Panc1 (cell line): ENCODE measurements at regions not wholly inside any gene's neighbourhood (a gene's known extent, or its start where the extent isn't known, plus 50 kb on each side); places are given as distances from the start of the nearest gene placed in this dataset.

Experiments used
- POLR2AphosphoS5 ChIP-seq: IDR thresholded peaks from 2 replicates; pipeline ENCODE4 v1.6.1; 2012; ENCODE audit warnings: mild to moderate bottlenecking, low read depth, low read length, moderate library complexity
- SIN3A ChIP-seq: IDR thresholded peaks from 2 replicates; pipeline ENCODE4 v1.6.1; 2012; ENCODE audit warnings: low read depth, mild to moderate bottlenecking, low read length, moderate library complexity, borderline replicate concordance; ENCODE audit not compliant: insufficient read depth
- TF ChIP-seq, protein P1 (sequence below), 2 experiments: IDR thresholded peaks; 2 replicates each; pipeline ENCODE4 v1.6.1; 2011 to 2012; ENCODE audit warnings: low read depth in 2 of 2, control low read depth in 1 of 2, low read length in 1 of 2, mild to moderate bottlenecking in 1 of 2, moderate library complexity in 1 of 2; ENCODE audit not compliant: insufficient read depth in 1 of 2
- TF ChIP-seq, protein P2 (sequence below): fragments of 450-650 bp; IDR thresholded peaks from 2 replicates; pipeline ENCODE4 v1.5.1; 2017; ENCODE audit warnings: mild to moderate bottlenecking

DNA sequence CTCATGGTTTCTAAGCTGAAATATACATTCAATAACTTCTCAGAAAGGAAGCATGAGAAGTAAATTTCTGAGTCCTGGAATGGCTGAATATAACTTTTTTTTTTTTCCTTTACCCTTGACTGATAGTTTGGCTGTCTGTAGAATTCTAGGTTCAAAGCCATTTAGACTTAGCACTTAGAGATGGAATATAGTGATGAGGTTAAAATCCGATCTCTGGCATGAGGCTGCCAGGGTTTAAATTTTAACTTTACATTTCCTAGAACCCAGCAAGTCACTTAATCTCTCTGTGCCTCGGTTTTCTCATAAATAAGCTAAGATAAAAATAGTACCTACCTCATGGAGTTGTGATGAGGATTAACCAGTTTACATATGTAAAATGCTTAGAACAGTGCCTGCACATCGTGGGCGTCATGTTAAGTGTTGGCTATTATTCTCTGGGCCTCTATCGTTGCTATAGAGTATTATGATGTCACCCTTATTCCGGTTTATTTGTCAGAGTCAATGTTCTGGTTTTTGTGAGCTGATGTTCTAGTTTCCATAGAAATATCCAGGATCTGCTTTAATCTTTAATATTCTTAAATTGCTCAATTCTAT, 199.8 kb upstream of the TLE3 start:
- TF ChIP-seq, protein P1, sequence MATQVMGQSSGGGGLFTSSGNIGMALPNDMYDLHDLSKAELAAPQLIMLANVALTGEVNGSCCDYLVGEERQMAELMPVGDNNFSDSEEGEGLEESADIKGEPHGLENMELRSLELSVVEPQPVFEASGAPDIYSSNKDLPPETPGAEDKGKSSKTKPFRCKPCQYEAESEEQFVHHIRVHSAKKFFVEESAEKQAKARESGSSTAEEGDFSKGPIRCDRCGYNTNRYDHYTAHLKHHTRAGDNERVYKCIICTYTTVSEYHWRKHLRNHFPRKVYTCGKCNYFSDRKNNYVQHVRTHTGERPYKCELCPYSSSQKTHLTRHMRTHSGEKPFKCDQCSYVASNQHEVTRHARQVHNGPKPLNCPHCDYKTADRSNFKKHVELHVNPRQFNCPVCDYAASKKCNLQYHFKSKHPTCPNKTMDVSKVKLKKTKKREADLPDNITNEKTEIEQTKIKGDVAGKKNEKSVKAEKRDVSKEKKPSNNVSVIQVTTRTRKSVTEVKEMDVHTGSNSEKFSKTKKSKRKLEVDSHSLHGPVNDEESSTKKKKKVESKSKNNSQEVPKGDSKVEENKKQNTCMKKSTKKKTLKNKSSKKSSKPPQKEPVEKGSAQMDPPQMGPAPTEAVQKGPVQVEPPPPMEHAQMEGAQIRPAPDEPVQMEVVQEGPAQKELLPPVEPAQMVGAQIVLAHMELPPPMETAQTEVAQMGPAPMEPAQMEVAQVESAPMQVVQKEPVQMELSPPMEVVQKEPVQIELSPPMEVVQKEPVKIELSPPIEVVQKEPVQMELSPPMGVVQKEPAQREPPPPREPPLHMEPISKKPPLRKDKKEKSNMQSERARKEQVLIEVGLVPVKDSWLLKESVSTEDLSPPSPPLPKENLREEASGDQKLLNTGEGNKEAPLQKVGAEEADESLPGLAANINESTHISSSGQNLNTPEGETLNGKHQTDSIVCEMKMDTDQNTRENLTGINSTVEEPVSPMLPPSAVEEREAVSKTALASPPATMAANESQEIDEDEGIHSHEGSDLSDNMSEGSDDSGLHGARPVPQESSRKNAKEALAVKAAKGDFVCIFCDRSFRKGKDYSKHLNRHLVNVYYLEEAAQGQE (IDR thresholded peaks at IDR 0.05; ENCODE audit: insufficient read depth in 1 of 2, low read depth in 2 of 2, low read length in 1 of 2): no peak
- TF ChIP-seq, protein P2, sequence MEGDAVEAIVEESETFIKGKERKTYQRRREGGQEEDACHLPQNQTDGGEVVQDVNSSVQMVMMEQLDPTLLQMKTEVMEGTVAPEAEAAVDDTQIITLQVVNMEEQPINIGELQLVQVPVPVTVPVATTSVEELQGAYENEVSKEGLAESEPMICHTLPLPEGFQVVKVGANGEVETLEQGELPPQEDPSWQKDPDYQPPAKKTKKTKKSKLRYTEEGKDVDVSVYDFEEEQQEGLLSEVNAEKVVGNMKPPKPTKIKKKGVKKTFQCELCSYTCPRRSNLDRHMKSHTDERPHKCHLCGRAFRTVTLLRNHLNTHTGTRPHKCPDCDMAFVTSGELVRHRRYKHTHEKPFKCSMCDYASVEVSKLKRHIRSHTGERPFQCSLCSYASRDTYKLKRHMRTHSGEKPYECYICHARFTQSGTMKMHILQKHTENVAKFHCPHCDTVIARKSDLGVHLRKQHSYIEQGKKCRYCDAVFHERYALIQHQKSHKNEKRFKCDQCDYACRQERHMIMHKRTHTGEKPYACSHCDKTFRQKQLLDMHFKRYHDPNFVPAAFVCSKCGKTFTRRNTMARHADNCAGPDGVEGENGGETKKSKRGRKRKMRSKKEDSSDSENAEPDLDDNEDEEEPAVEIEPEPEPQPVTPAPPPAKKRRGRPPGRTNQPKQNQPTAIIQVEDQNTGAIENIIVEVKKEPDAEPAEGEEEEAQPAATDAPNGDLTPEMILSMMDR: no peak
- TF ChIP-seq POLR2AphosphoS5 (no peak), SIN3A (no peak)
